ENCODE measurements at regions not wholly inside any gene's neighbourhood (a gene's known extent, or its start where the extent isn't known, plus 50 kb on each side); places are given as distances from the start of the nearest gene placed in this dataset.

GRCh38 chr3:62956411-62956810, 81.2 kb upstream of the CADPS start:
- TF ChIP-seq EZH2 (IDR thresholded peaks at IDR 0.05; ENCODE audit: insufficient read depth, low read length) (no peak), CTCF (IDR thresholded peaks at IDR 0.05; ENCODE audit: insufficient read depth, low read depth, low read length) (no peak)
